NCI-H146 treated with DMSO at 0.1 percent for 48 hours (cell line): ENCODE measurements at regions not wholly inside any gene's neighbourhood (a gene's known extent, or its start where the extent isn't known, plus 50 kb on each side); places are given as distances from the start of the nearest gene placed in this dataset.
"Not testable (repeated sequence)": the region's sequence is repeated elsewhere in the genome, so short reads cannot be mapped to it uniquely, and the experiment has no call there.

Source experiments
- DNase-seq: peaks from one replicate; lab custom pipeline; 2025; ENCODE audit not compliant: unreplicated experiment; lab: John Stamatoyannopoulos, UW

- no peak for DNase-seq
Observed at GRCh38 chr5:174925586-174925985, 201.2 kb downstream of the MSX2 start.

- DNase-seq, result no peak
Observed at GRCh38 chr5:174922955-174923354, 198.6 kb downstream of the MSX2 start.

GRCh38 chr5:174920906-174921550 lies 196.6 kb downstream of the MSX2 start:
- no peak for DNase-seq

- no peak for DNase-seq
Observed at GRCh38 chr5:174919351-174919750, 195.0 kb downstream of the MSX2 start.

- no peak for DNase-seq
Observed at GRCh38 chr5:174918655-174919054, 194.3 kb downstream of the MSX2 start.

GRCh38 chr5:174917976-174918554 lies 193.7 kb downstream of the MSX2 start:
- DNase-seq, result no peak

- not testable (repeated sequence) for DNase-seq
Observed at GRCh38 chr5:174917435-174917834, 193.1 kb downstream of the MSX2 start.

- not testable (repeated sequence) for DNase-seq
Observed at GRCh38 chr5:174916924-174917323, 192.5 kb downstream of the MSX2 start.

- no peak for DNase-seq
Observed at GRCh38 chr5:174916227-174916626, 191.8 kb downstream of the MSX2 start.

GRCh38 chr5:174911118-174911517 lies 186.7 kb downstream of the MSX2 start:
- DNase-seq, result no peak

GRCh38 chr5:174910245-174910737 lies 185.9 kb downstream of the MSX2 start:
- no peak for DNase-seq

- DNase-seq, result no peak
Observed at GRCh38 chr5:174903172-174903732, 178.9 kb downstream of the MSX2 start.

GRCh38 chr5:174901336-174901735 lies 177.0 kb downstream of the MSX2 start:
- no peak for DNase-seq

GRCh38 chr5:174900240-174900865 lies 176.0 kb downstream of the MSX2 start:
- no peak for DNase-seq

GRCh38 chr5:174897281-174897950 lies 173.0 kb downstream of the MSX2 start:
- DNase-seq, result no peak

GRCh38 chr5:174895360-174895759 lies 171.0 kb downstream of the MSX2 start:
- DNase-seq, result no peak

- no peak for DNase-seq
Observed at GRCh38 chr5:174892742-174893141, 168.4 kb downstream of the MSX2 start.

- DNase-seq, result not testable (repeated sequence)
Observed at GRCh38 chr5:174880412-174881200, 156.2 kb downstream of the MSX2 start.

GRCh38 chr5:174877987-174878386 lies 153.6 kb downstream of the MSX2 start:
- DNase-seq, result no peak

- no peak for DNase-seq
Observed at GRCh38 chr5:174872271-174872670, 147.9 kb downstream of the MSX2 start.

- DNase-seq, result no peak
Observed at GRCh38 chr5:174852143-174852542, 127.8 kb downstream of the MSX2 start.
